Hypothalamus (tissue), 51 donors: ENCODE measurements at regions not wholly inside any gene's neighbourhood (a gene's known extent, or its start where the extent isn't known, plus 50 kb on each side); places are given as distances from the start of the nearest gene placed in this dataset.
"Not testable (repeated sequence)": the region's sequence is repeated elsewhere in the genome, so short reads cannot be mapped to it uniquely, and the experiment has no call there.

ENCODE experiments used
- DNase-seq, 51 donors: peaks; one replicate each; lab custom pipeline; 2025; lab: John Stamatoyannopoulos, UW

GRCh38 chr10:118912961-118913600 lies 116.4 kb upstream of the NANOS1 start:
- DNase-seq = no peak

- no peak for DNase-seq
Observed at GRCh38 chr10:118913825-118914224, 115.7 kb upstream of the NANOS1 start.

- peak in 1 of 51 donors; percentile 18 for DNase-seq
Observed at GRCh38 chr10:118914629-118915028, 114.9 kb upstream of the NANOS1 start.

GRCh38 chr10:118915161-118915560 lies 114.4 kb upstream of the NANOS1 start:
- no peak for DNase-seq

- DNase-seq = no peak
Observed at GRCh38 chr10:118916777-118917176, 112.7 kb upstream of the NANOS1 start.

- no peak for DNase-seq
Observed at GRCh38 chr10:118917701-118918100, 111.8 kb upstream of the NANOS1 start.

- DNase-seq = no peak
Observed at GRCh38 chr10:118918116-118918515, 111.4 kb upstream of the NANOS1 start.

GRCh38 chr10:118918587-118918986 lies 110.9 kb upstream of the NANOS1 start:
- DNase-seq = no peak

- no peak for DNase-seq
Observed at GRCh38 chr10:118920206-118920605, 109.3 kb upstream of the NANOS1 start.

GRCh38 chr10:118922226-118922625 lies 107.3 kb upstream of the NANOS1 start:
- DNase-seq = no peak

GRCh38 chr10:118922972-118923371 lies 106.5 kb upstream of the NANOS1 start:
- DNase-seq = no peak

- DNase-seq = no peak
Observed at GRCh38 chr10:118924493-118924892, 105.0 kb upstream of the NANOS1 start.

- DNase-seq = no peak
Observed at GRCh38 chr10:118925404-118926071, 104.0 kb upstream of the NANOS1 start.

GRCh38 chr10:118926072-118926417 lies 103.5 kb upstream of the NANOS1 start:
- no peak for DNase-seq

GRCh38 chr10:118926441-118926840 lies 103.1 kb upstream of the NANOS1 start:
- DNase-seq = no peak

GRCh38 chr10:118926903-118927302 lies 102.6 kb upstream of the NANOS1 start:
- DNase-seq = no peak

- DNase-seq = no peak
Observed at GRCh38 chr10:118927321-118927720, 102.2 kb upstream of the NANOS1 start.

GRCh38 chr10:118930614-118931013 lies 98.9 kb upstream of the NANOS1 start:
- no peak for DNase-seq

- no peak for DNase-seq
Observed at GRCh38 chr10:118931436-118931835, 98.1 kb upstream of the NANOS1 start.

- DNase-seq = not testable (repeated sequence)
Observed at GRCh38 chr10:118932154-118932553, 97.4 kb upstream of the NANOS1 start.

GRCh38 chr10:118937226-118937625 lies 92.3 kb upstream of the NANOS1 start:
- DNase-seq = no peak

GRCh38 chr10:118939211-118940007 lies 90.1 kb upstream of the NANOS1 start:
- DNase-seq = no peak
